ENCODE measurements at regions not wholly inside any gene's neighbourhood (a gene's known extent, or its start where the extent isn't known, plus 50 kb on each side); places are given as distances from the start of the nearest gene placed in this dataset.

- no peak overlapping the region for H2AFZ ChIP-seq
- no peaks in the 10 kb centered on the region for H3K27me3 ChIP-seq (replicated peaks; ENCODE audit: insufficient read depth)
- no peak overlapping the region for H3K27ac ChIP-seq
- no peak overlapping the region for H3K4me3 ChIP-seq
- DNase-seq = peak; percentile 24
- TF ChIP-seq EZH2 (IDR thresholded peaks at IDR 0.05; ENCODE audit: insufficient read depth, poor library complexity, severe bottlenecking) (no peak), EZH2phosphoT487 (IDR thresholded peaks at IDR 0.05; ENCODE audit: insufficient read depth, low read depth) (no peak)
- in situ Hi-C loops (cut with MboI) = no loop called here
- no peaks in the 10 kb centered on the region for H3K9me3 ChIP-seq (ENCODE audit: low read depth)
- H3F3A ChIP-seq (ENCODE audit: insufficient read depth) = no peaks in the 10 kb centered on the region
- no peak overlapping the region for H3K4me2 ChIP-seq (ENCODE audit: unreplicated experiment)
- no peaks in the 10 kb centered on the region for H3K4me1 ChIP-seq (ENCODE audit: insufficient read depth)
- no peaks in the 10 kb centered on the region for H3K36me3 ChIP-seq (ENCODE audit: low read depth)
- H3K9me2 ChIP-seq (ENCODE audit: insufficient read depth) = 0 out of 2 replicates have a peak, but pooled peaks cover 4% of the 10 kb centered on the region
- H3K9ac ChIP-seq = no peak overlapping the region
- H4K20me1 ChIP-seq (ENCODE audit: insufficient read depth) = no peaks in the 10 kb centered on the region
- WGBS, 2 experiments (ENCODE audit: low coverage in 1 of 2, low lambda C conversion rate in 2 of 2, missing lambda C conversion rate in 2 of 2) = 29 to 44% methylated on average over 9 of the region's 9 CpGs
- H3K79me2 ChIP-seq (ENCODE audit: insufficient read depth) = no peaks in the 10 kb centered on the region
Measured at GRCh38 chr3:73745526-73746191, 120.9 kb upstream of the PDZRN3 start.

GRCh38 chr3:73743551-73743950, 118.8 kb upstream of the PDZRN3 start:
- H4K20me1 ChIP-seq (ENCODE audit: insufficient read depth) = no peaks in the 10 kb centered on the region
- WGBS, 2 experiments (ENCODE audit: low coverage in 1 of 2, low lambda C conversion rate in 2 of 2, missing lambda C conversion rate in 2 of 2) = 37 to 40% methylated on average over 4 of the region's 4 CpGs
- H3K27me3 ChIP-seq (replicated peaks; ENCODE audit: insufficient read depth) = no peaks in the 10 kb centered on the region
- no peak overlapping the region for H3K27ac ChIP-seq
- no peaks in the 10 kb centered on the region for H3F3A ChIP-seq (ENCODE audit: insufficient read depth)
- no peak overlapping the region for H3K4me3 ChIP-seq
- H3K9ac ChIP-seq = no peak overlapping the region
- H3K79me2 ChIP-seq (ENCODE audit: insufficient read depth) = no peaks in the 10 kb centered on the region
- H3K36me3 ChIP-seq (ENCODE audit: low read depth) = no peaks in the 10 kb centered on the region
- H3K4me2 ChIP-seq (ENCODE audit: unreplicated experiment) = no peak overlapping the region
- 0 out of 2 replicates have a peak, but pooled peaks cover 7% of the 10 kb centered on the region for H3K4me1 ChIP-seq (ENCODE audit: insufficient read depth)
- in situ Hi-C loops (cut with MboI) = no loop called here
- H2AFZ ChIP-seq = no peak overlapping the region
- no peaks in the 10 kb centered on the region for H3K9me3 ChIP-seq (ENCODE audit: low read depth)
- TF ChIP-seq EZH2 (IDR thresholded peaks at IDR 0.05; ENCODE audit: insufficient read depth, poor library complexity, severe bottlenecking) = no peak
- no peak for TF ChIP-seq EZH2phosphoT487 (IDR thresholded peaks at IDR 0.05; ENCODE audit: insufficient read depth, low read depth)
- 0 out of 2 replicates have a peak, but pooled peaks cover 4% of the 10 kb centered on the region for H3K9me2 ChIP-seq (ENCODE audit: insufficient read depth)
- no peak for DNase-seq

- TF ChIP-seq EZH2phosphoT487 (IDR thresholded peaks at IDR 0.05; ENCODE audit: insufficient read depth, low read depth) = no peak
- TF ChIP-seq EZH2 (IDR thresholded peaks at IDR 0.05; ENCODE audit: insufficient read depth, poor library complexity, severe bottlenecking) = no peak
Measured at GRCh38 chr3:73739791-73740453, 115.2 kb upstream of the PDZRN3 start.

GRCh38 chr3:73738711-73739110, 114.0 kb upstream of the PDZRN3 start:
- DNase-seq = no peak
- 81 to 88% methylated on average over 1 of the region's 1 CpG for WGBS, 2 experiments (ENCODE audit: low coverage in 1 of 2, low lambda C conversion rate in 2 of 2, missing lambda C conversion rate in 2 of 2)
- Histone ChIP-seq H3K36me3 (ENCODE audit: low read depth) (no peaks in the 10 kb centered on the region), H3K4me3 (no peak overlapping the region), H3F3A (ENCODE audit: insufficient read depth) (no peaks in the 10 kb centered on the region), H3K4me2 (ENCODE audit: unreplicated experiment) (no peak overlapping the region), H3K79me2 (ENCODE audit: insufficient read depth) (no peaks in the 10 kb centered on the region), H3K9me2 (ENCODE audit: insufficient read depth) (no peaks in the 10 kb centered on the region), H3K9ac (no peak overlapping the region), H3K27me3 (replicated peaks; ENCODE audit: insufficient read depth) (no peaks in the 10 kb centered on the region), H3K4me1 (ENCODE audit: insufficient read depth) (0 out of 2 replicates have a peak, but pooled peaks cover 7% of the 10 kb centered on the region), H3K9me3 (ENCODE audit: low read depth) (no peaks in the 10 kb centered on the region), H4K20me1 (ENCODE audit: insufficient read depth) (no peaks in the 10 kb centered on the region), H3K27ac (no peak overlapping the region), H2AFZ (no peak overlapping the region)
- in situ Hi-C loops (cut with MboI) = no loop called here
- no peak for TF ChIP-seq EZH2 (IDR thresholded peaks at IDR 0.05; ENCODE audit: insufficient read depth, poor library complexity, severe bottlenecking)
- TF ChIP-seq EZH2phosphoT487 (IDR thresholded peaks at IDR 0.05; ENCODE audit: insufficient read depth, low read depth) = no peak

More at GRCh38 chr3:73739791-73740453, 115.2 kb upstream of the PDZRN3 start:
- in situ Hi-C loops (cut with MboI) = no loop called here
- no peaks in the 10 kb centered on the region for H3K9me3 ChIP-seq (ENCODE audit: low read depth)
- no peak overlapping the region for H3K4me3 ChIP-seq
- H3K36me3 ChIP-seq (ENCODE audit: low read depth) = no peaks in the 10 kb centered on the region
- WGBS, 2 experiments (ENCODE audit: low coverage in 1 of 2, low lambda C conversion rate in 2 of 2, missing lambda C conversion rate in 2 of 2) = 55 to 67% methylated on average over 5 of the region's 5 CpGs
- H2AFZ ChIP-seq = peak overlapping the region; percentile 1; the same call in 1 of the 2 replicates
- no peaks in the 10 kb centered on the region for H3F3A ChIP-seq (ENCODE audit: insufficient read depth)
- no peaks in the 10 kb centered on the region for H3K79me2 ChIP-seq (ENCODE audit: insufficient read depth)
- H3K9ac ChIP-seq = no peak overlapping the region
- H4K20me1 ChIP-seq (ENCODE audit: insufficient read depth) = no peaks in the 10 kb centered on the region
- H3K27me3 ChIP-seq (replicated peaks; ENCODE audit: insufficient read depth) = no peaks in the 10 kb centered on the region
- peak; percentile 28 for DNase-seq
- H3K27ac ChIP-seq = no peak overlapping the region
- H3K4me1 ChIP-seq (ENCODE audit: insufficient read depth) = 0 out of 2 replicates have a peak, but pooled peaks cover 7% of the 10 kb centered on the region
- H3K9me2 ChIP-seq (ENCODE audit: insufficient read depth) = 0 out of 2 replicates have a peak, but pooled peaks cover 2% of the 10 kb centered on the region
- H3K4me2 ChIP-seq (ENCODE audit: unreplicated experiment) = peak overlapping the region; percentile 4

All from GM23248 (cell line).